ENCODE measurements at regions not wholly inside any gene's neighbourhood (a gene's known extent, or its start where the extent isn't known, plus 50 kb on each side); places are given as distances from the start of the nearest gene placed in this dataset.

DNA sequence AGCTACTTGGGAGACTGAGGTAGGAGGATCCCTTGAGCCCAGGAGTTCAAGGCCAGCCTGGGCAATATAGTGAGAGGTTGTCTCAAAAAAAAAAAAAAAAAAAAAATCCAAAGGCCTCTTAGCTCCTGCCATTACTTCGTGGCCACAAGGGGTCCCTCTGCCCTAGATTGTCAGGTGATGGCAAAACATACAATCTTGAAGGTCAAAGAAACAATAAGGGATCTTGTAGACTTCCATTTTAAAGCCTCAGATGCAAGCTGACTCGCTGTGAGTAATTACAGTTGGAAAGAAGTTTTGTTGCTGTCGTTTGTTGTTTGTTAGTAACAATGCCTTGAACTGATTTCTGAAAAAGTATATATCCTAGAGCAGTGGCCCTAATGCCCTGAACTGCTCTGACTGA is 55.9 kb upstream of the PLCL2 start:
- Histone ChIP-seq H3K9me3 (ENCODE audit: insufficient read depth, low read depth, low read length) (no peaks in the 10 kb centered on the region), H3K9ac (ENCODE audit: low read depth, low read length, poor library complexity, severe bottlenecking) (no peak overlapping the region), H2AFZ (ENCODE audit: low read length) (no peak overlapping the region), H4K20me1 (ENCODE audit: insufficient read depth, low read length, poor library complexity, severe bottlenecking) (no peaks in the 10 kb centered on the region), H3K27me3 (ENCODE audit: insufficient read depth, low read length, poor library complexity, severe bottlenecking) (no peaks in the 10 kb centered on the region), H3K4me3 (ENCODE audit: low read length, poor library complexity, severe bottlenecking) (no peak overlapping the region), H3K4me2 (ENCODE audit: low read depth, low read length, poor library complexity, severe bottlenecking) (no peak overlapping the region), H3F3A (ENCODE audit: low read depth) (no peaks in the 10 kb centered on the region), H3K9me2 (replicated peaks; ENCODE audit: low read depth, low read length) (no peaks in the 10 kb centered on the region), H3K4me1 (ENCODE audit: insufficient read depth, low read length, poor library complexity, severe bottlenecking) (peaks cover 11% of the 10 kb centered on the region), H3K79me2 (ENCODE audit: insufficient read depth, low read length) (no peaks in the 10 kb centered on the region), H3K36me3 (ENCODE audit: insufficient read depth, low read length) (no peaks in the 10 kb centered on the region)
- no peak for TF ChIP-seq EZH2phosphoT487 (IDR thresholded peaks at IDR 0.05; ENCODE audit: borderline replicate concordance)
- TF ChIP-seq, protein P1, sequence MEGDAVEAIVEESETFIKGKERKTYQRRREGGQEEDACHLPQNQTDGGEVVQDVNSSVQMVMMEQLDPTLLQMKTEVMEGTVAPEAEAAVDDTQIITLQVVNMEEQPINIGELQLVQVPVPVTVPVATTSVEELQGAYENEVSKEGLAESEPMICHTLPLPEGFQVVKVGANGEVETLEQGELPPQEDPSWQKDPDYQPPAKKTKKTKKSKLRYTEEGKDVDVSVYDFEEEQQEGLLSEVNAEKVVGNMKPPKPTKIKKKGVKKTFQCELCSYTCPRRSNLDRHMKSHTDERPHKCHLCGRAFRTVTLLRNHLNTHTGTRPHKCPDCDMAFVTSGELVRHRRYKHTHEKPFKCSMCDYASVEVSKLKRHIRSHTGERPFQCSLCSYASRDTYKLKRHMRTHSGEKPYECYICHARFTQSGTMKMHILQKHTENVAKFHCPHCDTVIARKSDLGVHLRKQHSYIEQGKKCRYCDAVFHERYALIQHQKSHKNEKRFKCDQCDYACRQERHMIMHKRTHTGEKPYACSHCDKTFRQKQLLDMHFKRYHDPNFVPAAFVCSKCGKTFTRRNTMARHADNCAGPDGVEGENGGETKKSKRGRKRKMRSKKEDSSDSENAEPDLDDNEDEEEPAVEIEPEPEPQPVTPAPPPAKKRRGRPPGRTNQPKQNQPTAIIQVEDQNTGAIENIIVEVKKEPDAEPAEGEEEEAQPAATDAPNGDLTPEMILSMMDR (conservative IDR thresholded peaks at IDR 0.05; ENCODE audit: low read length): peak; percentile 80

DNA sequence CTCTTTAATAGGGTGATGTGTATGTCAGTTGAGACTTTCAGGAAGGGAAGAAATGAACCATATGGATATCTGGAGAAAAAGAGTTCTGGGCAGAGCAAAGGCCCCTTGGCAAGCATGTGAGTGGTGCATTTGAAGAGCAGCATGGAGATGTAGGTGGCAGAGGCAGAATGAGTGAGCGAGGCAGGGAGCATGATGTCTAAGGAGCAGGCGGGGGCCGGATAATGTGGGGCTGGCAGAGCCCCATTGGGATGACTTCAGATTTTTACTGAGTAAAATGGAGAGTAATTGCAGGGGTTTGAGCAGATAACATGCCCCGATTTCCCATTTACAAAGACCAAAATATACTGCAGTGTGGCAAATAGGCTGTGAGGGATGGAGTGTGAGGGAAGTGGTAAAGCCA is 52.9 kb upstream of the PLCL2 start:
- TF ChIP-seq, protein P1 (conservative IDR thresholded peaks at IDR 0.05; ENCODE audit: low read length): no peak
- no peak for TF ChIP-seq EZH2phosphoT487 (IDR thresholded peaks at IDR 0.05; ENCODE audit: borderline replicate concordance)
- H3F3A ChIP-seq (ENCODE audit: low read depth): no peaks in the 10 kb centered on the region
- H3K9me2 ChIP-seq (replicated peaks; ENCODE audit: low read depth, low read length): no peaks in the 10 kb centered on the region
- H3K9ac ChIP-seq (ENCODE audit: low read depth, low read length, poor library complexity, severe bottlenecking): no peak overlapping the region
- H3K79me2 ChIP-seq (ENCODE audit: insufficient read depth, low read length): no peaks in the 10 kb centered on the region
- no peaks in the 10 kb centered on the region for H3K9me3 ChIP-seq (ENCODE audit: insufficient read depth, low read depth, low read length)
- no peaks in the 10 kb centered on the region for H3K36me3 ChIP-seq (ENCODE audit: insufficient read depth, low read length)
- H4K20me1 ChIP-seq (ENCODE audit: insufficient read depth, low read length, poor library complexity, severe bottlenecking): no peaks in the 10 kb centered on the region
- no peak overlapping the region for H3K4me3 ChIP-seq (ENCODE audit: low read length, poor library complexity, severe bottlenecking)
- H2AFZ ChIP-seq (ENCODE audit: low read length): no peak overlapping the region
- H3K4me1 ChIP-seq (ENCODE audit: insufficient read depth, low read length, poor library complexity, severe bottlenecking): no peaks in the 10 kb centered on the region
- H3K27me3 ChIP-seq (ENCODE audit: insufficient read depth, low read length, poor library complexity, severe bottlenecking): no peaks in the 10 kb centered on the region
- H3K4me2 ChIP-seq (ENCODE audit: low read depth, low read length, poor library complexity, severe bottlenecking): no peak overlapping the region

GRCh38 chr3:16834214-16834613 is 50.5 kb upstream of the PLCL2 start:
- Histone ChIP-seq H3K9ac (ENCODE audit: low read depth, low read length, poor library complexity, severe bottlenecking) (no peak overlapping the region), H3K9me3 (ENCODE audit: insufficient read depth, low read depth, low read length) (no peaks in the 10 kb centered on the region), H3K4me2 (ENCODE audit: low read depth, low read length, poor library complexity, severe bottlenecking) (no peak overlapping the region), H3F3A (ENCODE audit: low read depth) (no peaks in the 10 kb centered on the region), H3K36me3 (ENCODE audit: insufficient read depth, low read length) (no peaks in the 10 kb centered on the region), H3K79me2 (ENCODE audit: insufficient read depth, low read length) (no peaks in the 10 kb centered on the region), H3K4me1 (ENCODE audit: insufficient read depth, low read length, poor library complexity, severe bottlenecking) (peaks cover 8% of the 10 kb centered on the region), H3K27me3 (ENCODE audit: insufficient read depth, low read length, poor library complexity, severe bottlenecking) (no peaks in the 10 kb centered on the region), H3K4me3 (ENCODE audit: low read length, poor library complexity, severe bottlenecking) (no peak overlapping the region), H4K20me1 (ENCODE audit: insufficient read depth, low read length, poor library complexity, severe bottlenecking) (no peaks in the 10 kb centered on the region), H2AFZ (ENCODE audit: low read length) (no peak overlapping the region), H3K9me2 (replicated peaks; ENCODE audit: low read depth, low read length) (no peaks in the 10 kb centered on the region)
- no peak for TF ChIP-seq EZH2phosphoT487 (IDR thresholded peaks at IDR 0.05; ENCODE audit: borderline replicate concordance)
- TF ChIP-seq, protein P1 (conservative IDR thresholded peaks at IDR 0.05; ENCODE audit: low read length): 0 out of 2 replicates have a peak, but pooled peaks have one; percentile 23

Measured in Loucy (cell line).